Stimulated activated CD4-positive, alpha-beta T cell treated with anti-CD3 and anti-CD28 coated beads, Interleukin-2, amount 100 ng/mL, for 24 hours (primary cell): ENCODE measurements at regions not wholly inside any gene's neighbourhood (a gene's known extent, or its start where the extent isn't known, plus 50 kb on each side); places are given as distances from the start of the nearest gene placed in this dataset.

Source experiments
- DNase-seq, 2 donors: peaks; one replicate each; pipeline ENCODE4 v3.0.0-alpha.2; 2020

GRCh38 chr7:70907259-70908247 lies 224.4 kb upstream of the GALNT17 start:
- DNase-seq: no peak

- no peak for DNase-seq
Measured at GRCh38 chr7:70913924-70914323, 218.0 kb upstream of the GALNT17 start.

GRCh38 chr7:70915067-70915466 lies 216.9 kb upstream of the GALNT17 start:
- DNase-seq: no peak

- no peak for DNase-seq
Measured at GRCh38 chr7:70919481-70920073, 212.4 kb upstream of the GALNT17 start.

- no peak for DNase-seq
Measured at GRCh38 chr7:70920876-70921275, 211.1 kb upstream of the GALNT17 start.

GRCh38 chr7:70923181-70923845 lies 208.6 kb upstream of the GALNT17 start:
- DNase-seq: no peak

- no peak for DNase-seq
Measured at GRCh38 chr7:70925411-70926115, 206.4 kb upstream of the GALNT17 start.

- no peak for DNase-seq
Measured at GRCh38 chr7:70926666-70927065, 205.3 kb upstream of the GALNT17 start.

GRCh38 chr7:70935311-70935710 lies 196.6 kb upstream of the GALNT17 start:
- no peak for DNase-seq

- no peak for DNase-seq
Measured at GRCh38 chr7:70935854-70936253, 196.1 kb upstream of the GALNT17 start.

- no peak for DNase-seq
Measured at GRCh38 chr7:70937424-70937823, 194.5 kb upstream of the GALNT17 start.

GRCh38 chr7:70940597-70940996 lies 191.3 kb upstream of the GALNT17 start:
- DNase-seq: no peak

GRCh38 chr7:70942791-70943190 lies 189.2 kb upstream of the GALNT17 start:
- no peak for DNase-seq

GRCh38 chr7:70944516-70944915 lies 187.4 kb upstream of the GALNT17 start:
- no peak for DNase-seq

- no peak for DNase-seq
Measured at GRCh38 chr7:70947181-70947580, 184.8 kb upstream of the GALNT17 start.

GRCh38 chr7:70949862-70950261 lies 182.1 kb upstream of the GALNT17 start:
- DNase-seq: no peak

GRCh38 chr7:70951271-70951962 lies 180.5 kb upstream of the GALNT17 start:
- no peak for DNase-seq

- DNase-seq: no peak
Measured at GRCh38 chr7:70952311-70952710, 179.6 kb upstream of the GALNT17 start.

- DNase-seq: no peak
Measured at GRCh38 chr7:70953331-70953741, 178.6 kb upstream of the GALNT17 start.

GRCh38 chr7:70953796-70954195 lies 178.1 kb upstream of the GALNT17 start:
- no peak for DNase-seq

- DNase-seq: no peak
Measured at GRCh38 chr7:70972693-70973092, 159.3 kb upstream of the GALNT17 start.

GRCh38 chr7:70975754-70976153 lies 156.2 kb upstream of the GALNT17 start:
- DNase-seq: no peak
